OCI-LY1 (cell line): ENCODE measurements at regions not wholly inside any gene's neighbourhood (a gene's known extent, or its start where the extent isn't known, plus 50 kb on each side); places are given as distances from the start of the nearest gene placed in this dataset.

Experiments used
- EZH2 ChIP-seq: fragments of 200-600 bp; sonication (generic), shearing (Covaris generic); IDR thresholded peaks from 2 replicates; pipeline ENCODE4 v1.8.0; 2017; ENCODE audit warnings: borderline replicate concordance, mixed run types, mild to moderate bottlenecking, antibody characterized with exemption, low read length, moderate library complexity, mixed read lengths
- TF ChIP-seq, protein P1 (sequence below): fragments of 200-600 bp; sonication (generic), shearing (Covaris generic); IDR thresholded peaks from 2 replicates; pipeline ENCODE4 v1.5.1; 2017; ENCODE audit warnings: mild to moderate bottlenecking, antibody characterized with exemption, low read length, moderate library complexity, mixed read lengths

DNA sequence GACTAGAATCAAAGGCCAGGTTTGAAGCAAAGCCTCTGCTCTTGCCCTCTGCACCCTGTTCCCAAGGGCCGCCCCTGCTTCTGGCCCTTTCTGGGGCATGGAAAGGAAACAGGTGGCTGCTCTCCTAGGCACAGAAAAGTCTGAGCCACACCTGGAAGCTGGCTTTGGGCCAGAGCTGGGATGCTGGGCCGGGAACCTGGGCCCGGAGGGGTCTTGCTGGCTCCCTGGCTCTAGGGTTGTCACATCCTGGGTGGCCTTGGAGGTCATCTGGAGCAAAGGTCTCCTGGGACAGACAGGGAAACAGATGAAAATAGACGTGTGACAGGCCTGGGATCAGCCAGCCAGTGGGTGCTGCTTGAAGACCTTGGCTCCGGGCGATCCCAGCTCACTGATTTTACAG, 74.1 kb upstream of the LHX1 start:
- TF ChIP-seq, protein P1, sequence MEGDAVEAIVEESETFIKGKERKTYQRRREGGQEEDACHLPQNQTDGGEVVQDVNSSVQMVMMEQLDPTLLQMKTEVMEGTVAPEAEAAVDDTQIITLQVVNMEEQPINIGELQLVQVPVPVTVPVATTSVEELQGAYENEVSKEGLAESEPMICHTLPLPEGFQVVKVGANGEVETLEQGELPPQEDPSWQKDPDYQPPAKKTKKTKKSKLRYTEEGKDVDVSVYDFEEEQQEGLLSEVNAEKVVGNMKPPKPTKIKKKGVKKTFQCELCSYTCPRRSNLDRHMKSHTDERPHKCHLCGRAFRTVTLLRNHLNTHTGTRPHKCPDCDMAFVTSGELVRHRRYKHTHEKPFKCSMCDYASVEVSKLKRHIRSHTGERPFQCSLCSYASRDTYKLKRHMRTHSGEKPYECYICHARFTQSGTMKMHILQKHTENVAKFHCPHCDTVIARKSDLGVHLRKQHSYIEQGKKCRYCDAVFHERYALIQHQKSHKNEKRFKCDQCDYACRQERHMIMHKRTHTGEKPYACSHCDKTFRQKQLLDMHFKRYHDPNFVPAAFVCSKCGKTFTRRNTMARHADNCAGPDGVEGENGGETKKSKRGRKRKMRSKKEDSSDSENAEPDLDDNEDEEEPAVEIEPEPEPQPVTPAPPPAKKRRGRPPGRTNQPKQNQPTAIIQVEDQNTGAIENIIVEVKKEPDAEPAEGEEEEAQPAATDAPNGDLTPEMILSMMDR = no peak
- TF ChIP-seq EZH2 = no peak
